ENCODE measurements at regions not wholly inside any gene's neighbourhood (a gene's known extent, or its start where the extent isn't known, plus 50 kb on each side); places are given as distances from the start of the nearest gene placed in this dataset.

- H4K20me1 ChIP-seq (ENCODE audit: insufficient read depth, low read length): no peaks in the 10 kb centered on the region
- no peaks in the 10 kb centered on the region for H3K27me3 ChIP-seq (replicated peaks; ENCODE audit: insufficient read depth, low read length)
- no peak overlapping the region for H3K9ac ChIP-seq (ENCODE audit: low read length)
- no peak for TF ChIP-seq CTCF (IDR thresholded peaks at IDR 0.05; ENCODE audit: low read length)
- no peak for TF ChIP-seq EZH2phosphoT487 (IDR thresholded peaks at IDR 0.05; ENCODE audit: low read length)
- no peak for TF ChIP-seq EZH2 (optimal IDR thresholded peaks at IDR 0.05; ENCODE audit: low read depth, low read length)
- no peak overlapping the region for H3K4me3 ChIP-seq (ENCODE audit: low read length)
- no peak overlapping the region for H2AFZ ChIP-seq (ENCODE audit: low read length)
- H3K9me3 ChIP-seq (replicated peaks; ENCODE audit: insufficient read depth, low read length): no peaks in the 10 kb centered on the region
- H3F3A ChIP-seq (ENCODE audit: insufficient read depth, low read length): no peaks in the 10 kb centered on the region
- H3K4me2 ChIP-seq (ENCODE audit: low read depth, low read length): no peak overlapping the region
- no peaks in the 10 kb centered on the region for H3K4me1 ChIP-seq (ENCODE audit: low read length)
- no peaks in the 10 kb centered on the region for H3K36me3 ChIP-seq (replicated peaks; ENCODE audit: insufficient read depth, low read length)
- no peak overlapping the region for H3K27ac ChIP-seq (ENCODE audit: low read length)
- H3K79me2 ChIP-seq (ENCODE audit: low read length): no peaks in the 10 kb centered on the region
- no peaks in the 10 kb centered on the region for H3K9me2 ChIP-seq (replicated peaks; ENCODE audit: insufficient read depth, low read length)
- no peak for DNase-seq
Measured at GRCh38 chr7:121456785-121457359, 60.8 kb upstream of the FAM3C start.

GRCh38 chr7:121456015-121456414, 59.9 kb upstream of the FAM3C start:
- no peak for DNase-seq
- Histone ChIP-seq H3K9me3 (replicated peaks; ENCODE audit: insufficient read depth, low read length) (no peaks in the 10 kb centered on the region), H3F3A (ENCODE audit: insufficient read depth, low read length) (no peaks in the 10 kb centered on the region), H3K4me2 (ENCODE audit: low read depth, low read length) (no peak overlapping the region), H3K4me3 (ENCODE audit: low read length) (no peak overlapping the region), H3K79me2 (ENCODE audit: low read length) (no peaks in the 10 kb centered on the region), H3K27me3 (replicated peaks; ENCODE audit: insufficient read depth, low read length) (no peaks in the 10 kb centered on the region), H3K4me1 (ENCODE audit: low read length) (no peaks in the 10 kb centered on the region), H3K27ac (ENCODE audit: low read length) (no peak overlapping the region), H3K9ac (ENCODE audit: low read length) (no peak overlapping the region), H4K20me1 (ENCODE audit: insufficient read depth, low read length) (no peaks in the 10 kb centered on the region), H2AFZ (ENCODE audit: low read length) (no peak overlapping the region), H3K9me2 (replicated peaks; ENCODE audit: insufficient read depth, low read length) (no peaks in the 10 kb centered on the region), H3K36me3 (replicated peaks; ENCODE audit: insufficient read depth, low read length) (no peaks in the 10 kb centered on the region)
- TF ChIP-seq EZH2phosphoT487 (IDR thresholded peaks at IDR 0.05; ENCODE audit: low read length) (no peak), EZH2 (optimal IDR thresholded peaks at IDR 0.05; ENCODE audit: low read depth, low read length) (no peak), CTCF (IDR thresholded peaks at IDR 0.05; ENCODE audit: low read length) (no peak)

DNA sequence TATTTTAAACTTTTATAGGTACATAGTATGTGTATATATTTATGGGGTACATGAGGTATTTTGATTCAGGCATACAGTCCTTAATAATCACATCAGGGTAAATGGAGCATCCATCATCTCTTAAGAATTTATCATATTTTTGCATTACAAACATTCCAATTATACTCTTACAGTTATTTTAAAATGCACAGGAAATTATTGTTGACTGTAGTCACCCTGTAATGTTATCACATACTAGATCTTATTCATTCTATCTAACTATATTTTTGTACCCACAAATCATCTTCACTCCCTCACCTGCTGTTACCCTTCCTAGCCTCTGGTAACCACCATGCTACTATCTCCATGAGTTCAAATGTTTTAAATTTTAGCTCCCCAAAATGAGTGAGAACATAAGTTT, 56.3 kb upstream of the FAM3C start:
- H3K4me3 ChIP-seq (ENCODE audit: low read length): no peak overlapping the region
- no peak for TF ChIP-seq EZH2 (optimal IDR thresholded peaks at IDR 0.05; ENCODE audit: low read depth, low read length)
- TF ChIP-seq EZH2phosphoT487 (IDR thresholded peaks at IDR 0.05; ENCODE audit: low read length): no peak
- TF ChIP-seq CTCF (IDR thresholded peaks at IDR 0.05; ENCODE audit: low read length): no peak
- no peak overlapping the region for H2AFZ ChIP-seq (ENCODE audit: low read length)
- H3K9ac ChIP-seq (ENCODE audit: low read length): no peak overlapping the region
- no peak for DNase-seq
- H3K4me2 ChIP-seq (ENCODE audit: low read depth, low read length): no peak overlapping the region
- H3K79me2 ChIP-seq (ENCODE audit: low read length): no peaks in the 10 kb centered on the region
- no peaks in the 10 kb centered on the region for H3K9me3 ChIP-seq (replicated peaks; ENCODE audit: insufficient read depth, low read length)
- H3K27ac ChIP-seq (ENCODE audit: low read length): no peak overlapping the region
- no peaks in the 10 kb centered on the region for H3K27me3 ChIP-seq (replicated peaks; ENCODE audit: insufficient read depth, low read length)
- no peaks in the 10 kb centered on the region for H3F3A ChIP-seq (ENCODE audit: insufficient read depth, low read length)
- no peaks in the 10 kb centered on the region for H3K36me3 ChIP-seq (replicated peaks; ENCODE audit: insufficient read depth, low read length)
- H3K9me2 ChIP-seq (replicated peaks; ENCODE audit: insufficient read depth, low read length): no peaks in the 10 kb centered on the region
- no peaks in the 10 kb centered on the region for H4K20me1 ChIP-seq (ENCODE audit: insufficient read depth, low read length)
- no peaks in the 10 kb centered on the region for H3K4me1 ChIP-seq (ENCODE audit: low read length)

Measured in MM.1S (cell line).